IPS-15b (cell line): ENCODE measurements at regions not wholly inside any gene's neighbourhood (a gene's known extent, or its start where the extent isn't known, plus 50 kb on each side); places are given as distances from the start of the nearest gene placed in this dataset.
A peak's percentile ranks its signal among the peaks of the same experiment; 100 is the strongest.
"Not testable (repeated sequence)": the region's sequence is repeated elsewhere in the genome, so short reads cannot be mapped to it uniquely, and the experiment has no call there.

Experiments
- H3K27me3 ChIP-seq: one replicate; pipeline ENCODE4 v1.6.1; 2013; ENCODE audit warnings: low read length; ENCODE audit not compliant: control insufficient read depth, insufficient read depth
- H3K36me3 ChIP-seq: one replicate; pipeline ENCODE4 v1.6.1; 2013; ENCODE audit warnings: low read length; ENCODE audit not compliant: control insufficient read depth, insufficient read depth
- H3K4me1 ChIP-seq: one replicate; pipeline ENCODE4 v1.6.1; 2013; ENCODE audit warnings: mild to moderate bottlenecking, low read length; ENCODE audit not compliant: control insufficient read depth, insufficient read depth
- H3K4me3 ChIP-seq: one replicate; pipeline ENCODE4 v1.5.1; 2013; ENCODE audit warnings: low read depth, low read length
- H3K9ac ChIP-seq: one replicate; pipeline ENCODE4 v1.6.1; 2013; ENCODE audit warnings: low read depth, mild to moderate bottlenecking, low read length
- H3K9me3 ChIP-seq: one replicate; pipeline ENCODE4 v1.6.1; 2013; ENCODE audit warnings: mild to moderate bottlenecking, low read length; ENCODE audit not compliant: control insufficient read depth, insufficient read depth

DNA sequence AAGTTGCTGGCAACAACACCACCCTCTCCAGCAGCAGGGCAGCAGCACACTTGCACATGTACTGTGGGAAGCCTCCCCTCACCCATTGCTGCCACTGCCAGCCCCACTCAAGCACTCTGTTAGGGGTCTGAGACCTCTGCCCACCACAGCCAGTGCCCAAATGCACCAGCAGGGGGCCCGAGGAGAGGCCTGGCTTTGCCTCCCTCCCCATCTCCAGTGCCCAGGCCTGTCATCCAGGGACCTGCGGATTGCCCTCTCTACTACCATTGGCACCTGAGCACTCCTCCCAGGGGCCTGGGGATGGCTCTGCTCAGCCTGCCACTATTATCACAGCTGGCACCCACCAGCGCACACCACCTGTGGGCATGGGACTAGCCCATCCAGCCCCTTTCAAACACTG lies 175.7 kb downstream of the PMAIP1 start:
- H3K9ac ChIP-seq, result no peak overlapping the region
- no peaks in the 10 kb centered on the region for H3K36me3 ChIP-seq
- H3K9me3 ChIP-seq, result no peaks in the 10 kb centered on the region
- H3K4me1 ChIP-seq, result no peaks in the 10 kb centered on the region
- no peaks in the 10 kb centered on the region for H3K27me3 ChIP-seq
- H3K4me3 ChIP-seq, result no peak overlapping the region

DNA sequence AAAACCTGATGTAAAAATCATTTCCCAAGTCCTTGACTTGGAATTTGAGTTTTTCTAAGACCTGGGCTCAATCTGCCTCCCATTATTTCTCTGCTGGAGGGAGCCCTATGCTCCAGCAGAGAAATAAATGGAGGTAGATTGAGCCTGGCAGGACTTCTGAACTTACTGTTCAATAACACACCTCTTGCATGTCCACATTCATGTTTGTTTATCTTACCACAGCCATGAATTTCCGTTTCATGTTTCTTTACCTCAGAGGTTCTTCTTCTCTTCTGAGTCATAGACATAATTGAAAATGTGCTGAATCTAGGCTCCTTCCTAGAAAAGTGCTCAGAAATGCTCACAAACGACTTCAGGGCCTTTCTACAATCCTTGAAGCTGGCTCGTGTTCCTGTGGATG lies 170.8 kb downstream of the PMAIP1 start:
- Histone ChIP-seq H3K27me3 (no peaks in the 10 kb centered on the region), H3K9me3 (no peaks in the 10 kb centered on the region), H3K4me1 (peaks cover 17% of the 10 kb centered on the region), H3K4me3 (no peak overlapping the region), H3K9ac (no peak overlapping the region), H3K36me3 (no peaks in the 10 kb centered on the region)

DNA sequence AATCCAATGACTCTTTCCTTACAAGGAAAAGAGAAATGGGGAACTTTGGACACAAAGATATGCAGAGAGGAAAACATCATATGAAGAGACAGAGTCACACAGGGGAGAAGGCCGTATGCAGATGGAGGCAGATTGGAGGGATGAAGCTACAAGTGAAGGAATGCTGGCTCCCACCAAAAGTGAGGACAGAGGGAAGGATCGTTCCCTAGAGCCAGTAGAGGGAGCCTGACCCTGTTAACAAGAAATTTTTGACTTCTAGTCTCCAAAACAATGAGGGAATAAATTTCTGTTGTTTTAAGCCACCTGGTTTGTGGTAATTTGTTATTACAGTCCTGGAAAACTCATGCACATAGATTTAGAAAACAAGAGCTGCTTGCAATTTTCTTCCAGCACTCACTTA lies 169.3 kb downstream of the PMAIP1 start:
- H3K9me3 ChIP-seq, result no peaks in the 10 kb centered on the region
- H3K9ac ChIP-seq, result no peak overlapping the region
- no peaks in the 10 kb centered on the region for H3K36me3 ChIP-seq
- H3K4me1 ChIP-seq, result peaks cover 17% of the 10 kb centered on the region
- H3K4me3 ChIP-seq, result no peak overlapping the region
- no peaks in the 10 kb centered on the region for H3K27me3 ChIP-seq

DNA sequence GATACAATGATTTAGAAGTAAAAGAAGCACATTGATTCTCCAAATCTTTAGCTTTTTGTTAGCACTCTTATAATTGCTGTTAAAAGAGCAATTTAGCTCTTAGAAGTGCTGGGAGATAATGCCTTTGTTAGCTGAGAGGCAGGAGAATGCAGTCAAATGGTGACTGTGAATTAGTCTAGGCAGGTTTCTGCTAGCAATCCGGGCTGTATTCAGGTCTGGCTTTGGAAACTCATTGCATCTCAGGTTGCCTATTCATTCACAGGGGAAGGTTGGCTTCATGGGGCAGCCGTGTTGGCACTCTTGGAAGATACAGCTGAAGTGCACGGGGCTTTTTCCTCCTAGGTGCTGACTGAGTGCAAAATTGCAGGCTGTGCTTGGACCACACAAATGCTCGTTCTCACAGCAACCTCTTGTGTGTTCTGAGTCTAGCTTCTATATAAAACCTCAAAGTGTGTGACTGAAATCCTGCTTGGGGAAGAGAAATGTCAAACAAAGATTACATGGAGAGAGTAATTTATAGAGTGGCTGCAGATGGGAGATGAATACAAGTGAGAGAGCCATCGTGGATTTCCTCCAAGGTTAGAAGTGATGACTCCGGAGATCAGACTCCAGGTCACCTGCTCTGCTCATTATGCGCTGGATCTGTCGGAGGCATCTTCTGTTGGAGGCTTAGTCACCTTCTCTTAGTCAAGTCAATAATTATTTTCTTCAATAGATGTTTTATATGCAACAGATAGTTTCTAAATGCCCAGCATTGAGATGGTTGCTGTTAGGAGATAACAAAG lies 167.8 kb downstream of the PMAIP1 start:
- H3K4me3 ChIP-seq, result no peak overlapping the region

DNA sequence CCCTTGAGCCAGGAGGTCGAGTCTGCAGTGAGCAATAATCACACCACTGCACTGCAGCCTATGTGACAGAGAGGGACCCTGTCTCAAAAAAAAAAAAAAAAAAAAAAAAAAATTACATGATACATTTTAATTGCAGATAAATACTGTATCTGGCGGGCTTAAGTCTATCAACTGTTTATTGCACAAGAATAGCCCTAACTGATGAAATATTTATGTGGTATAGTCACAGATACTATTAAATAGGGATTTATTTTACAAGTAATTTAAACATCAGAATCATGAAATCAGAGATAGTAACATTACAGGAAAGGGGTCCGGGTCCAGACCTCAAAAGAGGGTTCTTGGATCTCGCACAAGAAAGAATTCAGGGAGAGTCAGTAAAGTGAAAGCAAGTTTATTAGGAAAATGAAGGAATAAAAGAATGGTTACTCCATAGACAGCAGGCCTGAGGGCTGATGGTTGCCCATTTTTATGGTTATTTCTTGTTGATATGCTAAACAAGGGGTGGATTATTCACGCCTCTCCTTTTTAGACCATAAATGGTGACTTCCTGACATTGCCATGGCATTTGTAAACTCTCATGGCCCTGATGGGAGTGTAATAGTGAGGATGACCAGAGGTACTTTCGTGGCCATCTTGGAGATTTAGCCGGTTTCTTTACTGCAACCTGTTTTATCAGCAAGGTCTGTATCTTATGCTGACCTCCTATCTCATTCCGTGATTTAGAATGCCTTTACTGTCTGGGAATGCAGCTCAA lies 166.6 kb downstream of the PMAIP1 start:
- H3K9me3 ChIP-seq, result no peaks in the 10 kb centered on the region
- no peak overlapping the region for H3K9ac ChIP-seq
- peak overlapping the region; percentile 33 for H3K4me3 ChIP-seq
- H3K27me3 ChIP-seq, result no peaks in the 10 kb centered on the region
- no peaks in the 10 kb centered on the region for H3K36me3 ChIP-seq
- peaks cover 17% of the 10 kb centered on the region for H3K4me1 ChIP-seq

More for the DNA sequence above, 167.8 kb downstream of the PMAIP1 start:
- Histone ChIP-seq H3K9ac (no peak overlapping the region), H3K36me3 (no peaks in the 10 kb centered on the region), H3K27me3 (no peaks in the 10 kb centered on the region), H3K4me1 (peaks cover 17% of the 10 kb centered on the region), H3K9me3 (no peaks in the 10 kb centered on the region)

DNA sequence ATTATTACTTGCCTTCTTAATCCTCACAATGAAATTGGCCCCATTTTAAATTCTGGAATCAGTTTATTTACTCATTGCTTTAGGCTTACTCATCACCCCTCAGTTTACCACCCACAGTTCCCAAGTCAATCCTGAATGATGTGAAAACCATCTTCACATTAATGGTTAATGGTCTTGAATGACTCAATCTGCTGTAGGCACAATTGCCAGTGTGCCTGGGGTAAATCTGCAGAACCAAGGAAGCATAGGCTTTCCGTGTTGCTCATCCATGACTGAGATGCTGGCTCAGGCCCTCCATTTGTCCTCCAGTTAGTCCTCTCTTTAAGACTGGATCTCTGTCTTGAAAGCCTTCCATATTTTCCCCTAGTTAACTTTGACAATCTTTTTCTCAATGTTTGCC lies 164.5 kb downstream of the PMAIP1 start:
- Histone ChIP-seq H3K36me3 (no peaks in the 10 kb centered on the region), H3K9me3 (no peaks in the 10 kb centered on the region), H3K9ac (no peak overlapping the region), H3K27me3 (no peaks in the 10 kb centered on the region), H3K4me1 (peaks cover 17% of the 10 kb centered on the region), H3K4me3 (no peak overlapping the region)

DNA sequence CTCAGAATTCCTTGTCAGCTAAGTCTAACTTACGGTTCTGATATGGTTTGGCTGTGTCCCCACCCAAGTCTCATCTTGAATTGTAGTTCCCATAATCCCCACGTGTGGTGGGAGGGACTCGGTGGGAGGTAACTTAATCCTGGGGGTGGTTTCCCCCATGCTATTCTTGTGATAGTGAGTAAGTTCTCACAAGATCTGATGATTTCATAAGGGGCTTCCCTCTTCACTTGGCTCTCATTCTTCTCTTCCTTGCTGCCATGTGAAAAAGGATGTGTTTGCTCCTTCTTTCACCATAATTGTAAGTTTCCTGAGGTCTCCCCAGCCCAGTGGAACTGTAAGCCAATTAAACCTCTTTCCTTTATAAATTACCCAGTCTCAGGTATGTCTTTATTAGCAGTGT lies 163.0 kb downstream of the PMAIP1 start:
- peaks cover 15% of the 10 kb centered on the region for H3K4me1 ChIP-seq
- not testable (repeated sequence) for H3K9me3 ChIP-seq, H3K36me3 ChIP-seq, H3K27me3 ChIP-seq, H3K4me3 ChIP-seq, H3K9ac ChIP-seq

DNA sequence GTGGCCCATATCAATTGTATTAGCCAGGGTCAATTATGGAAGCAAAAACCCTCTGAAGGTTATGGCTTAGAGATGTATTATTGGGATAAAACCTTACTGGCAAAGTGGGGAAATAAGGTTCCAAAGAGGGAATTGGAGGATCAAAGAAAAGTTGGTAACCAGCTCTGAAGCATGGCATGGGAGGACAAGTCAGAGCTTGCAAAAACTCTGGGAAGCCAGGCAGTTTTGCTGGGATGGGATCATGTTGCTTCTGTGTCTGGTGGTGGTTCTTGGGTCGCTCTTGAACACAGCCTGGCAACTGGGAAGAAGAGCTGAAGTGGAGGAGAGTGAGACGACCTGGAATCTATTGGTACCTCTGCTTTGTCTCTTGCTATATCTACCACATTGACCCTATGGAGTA lies 162.6 kb downstream of the PMAIP1 start:
- Histone ChIP-seq H3K9ac (no peak overlapping the region), H3K9me3 (no peaks in the 10 kb centered on the region), H3K4me1 (peaks cover 12% of the 10 kb centered on the region), H3K27me3 (no peaks in the 10 kb centered on the region), H3K4me3 (no peak overlapping the region), H3K36me3 (no peaks in the 10 kb centered on the region)

DNA sequence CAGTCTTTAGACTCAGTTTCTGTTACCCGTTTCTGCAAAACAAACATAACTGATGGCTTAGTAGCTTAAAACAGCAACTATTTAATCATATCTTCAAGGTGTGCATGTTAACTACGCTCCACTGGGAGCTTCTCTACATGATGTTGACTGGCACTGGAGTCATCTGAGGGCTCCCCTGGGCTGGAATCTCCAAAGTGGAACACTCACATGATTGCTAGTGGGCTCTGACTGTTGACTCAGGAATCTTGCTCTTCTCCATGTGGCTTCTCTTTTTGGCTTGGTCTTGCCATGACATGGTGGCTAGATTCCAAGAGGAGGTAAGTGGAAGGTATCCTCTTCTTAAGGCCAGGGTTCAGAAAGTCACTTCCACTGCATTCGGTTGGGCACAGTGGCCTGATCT lies 160.8 kb downstream of the PMAIP1 start:
- Histone ChIP-seq H3K4me1 (no peaks in the 10 kb centered on the region), H3K4me3 (no peak overlapping the region), H3K9me3 (no peaks in the 10 kb centered on the region), H3K27me3 (no peaks in the 10 kb centered on the region), H3K36me3 (no peaks in the 10 kb centered on the region), H3K9ac (no peak overlapping the region)

DNA sequence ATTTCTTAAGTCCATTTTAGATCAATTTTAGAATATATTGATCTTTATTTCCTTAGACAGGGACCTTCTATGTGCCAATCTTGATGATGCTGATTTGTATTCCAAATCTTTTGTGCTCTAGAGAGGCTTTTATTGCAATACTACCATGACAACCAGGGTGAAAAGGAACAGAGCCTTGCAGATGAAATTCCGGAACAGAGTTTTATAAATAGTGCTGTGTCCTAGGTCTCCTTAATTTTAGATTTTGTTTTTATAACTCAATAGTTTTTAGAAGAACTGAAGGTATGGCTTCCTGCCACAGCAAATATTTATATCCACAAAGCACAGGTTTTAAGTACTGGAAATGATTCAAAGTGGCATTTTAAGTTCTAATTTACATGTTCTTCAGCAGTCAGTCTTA lies 160.2 kb downstream of the PMAIP1 start:
- Histone ChIP-seq H3K27me3 (no peaks in the 10 kb centered on the region), H3K9me3 (no peaks in the 10 kb centered on the region), H3K4me3 (no peak overlapping the region), H3K9ac (no peak overlapping the region), H3K4me1 (no peaks in the 10 kb centered on the region), H3K36me3 (no peaks in the 10 kb centered on the region)

DNA sequence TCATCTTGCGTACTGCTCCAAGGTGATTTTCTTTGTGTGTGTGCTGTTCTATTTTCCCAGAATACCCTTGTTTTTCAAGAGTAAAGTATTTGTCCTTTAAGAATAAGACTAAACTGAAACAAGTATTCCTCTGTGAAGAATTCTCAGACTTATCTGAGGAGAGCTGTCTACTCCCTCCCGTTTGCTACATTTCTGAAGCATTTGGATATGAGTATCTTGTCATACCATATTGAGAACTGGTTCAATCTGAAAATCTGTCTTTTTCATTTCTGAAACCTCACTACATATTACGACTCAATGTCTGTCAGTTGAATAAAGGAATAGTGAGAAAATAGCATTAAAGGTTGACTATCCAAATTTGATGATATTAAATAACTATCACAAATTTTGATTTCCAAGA lies 159.4 kb downstream of the PMAIP1 start:
- no peak overlapping the region for H3K9ac ChIP-seq
- no peaks in the 10 kb centered on the region for H3K4me1 ChIP-seq

DNA sequence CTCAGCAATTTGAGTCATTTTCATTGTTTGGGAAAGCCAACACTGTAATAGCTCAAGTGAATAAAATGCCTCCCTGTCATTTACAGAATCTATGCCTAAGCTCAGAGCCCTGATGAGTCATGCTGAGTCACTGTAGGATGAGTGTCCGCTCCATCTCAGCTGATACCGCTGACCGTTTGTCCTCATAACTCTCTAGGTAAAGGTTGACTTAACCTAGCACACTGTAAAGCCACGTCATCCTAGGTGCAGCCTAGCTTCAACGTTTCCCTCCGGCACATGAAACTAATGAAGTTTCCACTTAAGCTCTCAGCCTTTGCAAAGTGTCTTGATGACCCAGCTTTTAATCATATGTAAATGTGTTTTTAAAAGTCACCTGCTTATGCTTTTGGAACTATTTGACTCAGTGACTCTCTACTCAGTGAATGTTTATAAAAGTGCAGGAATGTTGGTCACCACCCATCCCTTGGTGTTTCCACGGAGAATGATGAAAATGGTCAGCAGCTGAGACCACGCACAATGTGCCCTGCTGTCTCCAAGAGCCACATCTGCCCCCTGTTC lies 154.0 kb downstream of the PMAIP1 start:
- H3K9ac ChIP-seq, result no peak overlapping the region
- no peak overlapping the region for H3K4me3 ChIP-seq
- no peaks in the 10 kb centered on the region for H3K4me1 ChIP-seq
- H3K27me3 ChIP-seq, result no peaks in the 10 kb centered on the region
- no peaks in the 10 kb centered on the region for H3K9me3 ChIP-seq
- no peaks in the 10 kb centered on the region for H3K36me3 ChIP-seq

More for the DNA sequence above, 159.4 kb downstream of the PMAIP1 start:
- no peak overlapping the region for H3K4me3 ChIP-seq
- H3K9me3 ChIP-seq, result no peaks in the 10 kb centered on the region
- no peaks in the 10 kb centered on the region for H3K36me3 ChIP-seq
- H3K27me3 ChIP-seq, result no peaks in the 10 kb centered on the region
